Uterus (tissue), 2 donors: ENCODE measurements at regions not wholly inside any gene's neighbourhood (a gene's known extent, or its start where the extent isn't known, plus 50 kb on each side); places are given as distances from the start of the nearest gene placed in this dataset.

Experiments used
- CTCF ChIP-seq, 4 experiments: fragments of 200-600 bp in 2 of 4; fragments of 450-650 bp in 2 of 4; sonication (generic) in 2 of 4; IDR thresholded peaks; one replicate each; pipeline ENCODE4 v1.5.1; 2016 to 2019; ENCODE audit warnings: antibody characterized with exemption in 4 of 4, mild to moderate bottlenecking in 2 of 4, moderate library complexity in 1 of 4
- POLR2A ChIP-seq, 2 donors: fragments of 450-650 bp; IDR thresholded peaks; one replicate each; pipeline ENCODE4 v1.6.1; 2016; ENCODE audit warnings: antibody characterized with exemption in 2 of 2, mild to moderate bottlenecking in 1 of 2, moderate library complexity in 1 of 2

DNA sequence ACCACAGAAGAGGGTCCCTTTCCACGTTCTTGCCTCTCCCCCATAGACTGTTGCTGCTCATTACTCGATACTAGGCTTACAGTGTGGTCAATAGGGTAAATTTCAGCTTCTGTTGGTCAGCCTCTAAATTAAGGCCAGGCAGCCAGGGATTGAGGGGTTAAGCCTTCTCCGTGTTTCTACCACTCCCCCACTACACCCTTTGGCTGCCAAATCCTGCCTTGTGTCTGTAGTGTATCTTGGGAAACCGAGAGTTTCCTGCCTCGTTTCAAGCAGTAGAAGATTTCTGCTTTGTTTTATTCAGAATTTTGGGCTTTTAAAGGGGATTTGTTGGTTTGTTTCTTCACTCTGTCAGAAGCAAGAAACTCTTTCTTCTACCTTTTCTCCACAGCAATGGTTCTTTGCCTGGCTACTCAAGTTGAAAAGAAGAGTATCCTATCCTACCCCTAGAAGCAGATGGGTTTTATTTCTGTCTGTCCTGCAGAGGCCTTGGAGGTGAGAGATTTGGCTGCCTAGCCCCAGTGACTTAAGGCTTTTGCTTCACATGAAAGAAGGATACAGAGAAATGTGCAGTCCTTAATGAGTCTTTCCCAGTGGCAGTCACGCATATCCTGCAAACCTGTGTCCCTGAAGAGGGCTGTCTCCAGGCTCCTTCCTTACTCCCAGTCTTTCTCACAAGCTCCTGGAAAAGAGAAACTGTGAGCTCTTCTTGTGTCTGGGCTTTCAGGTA is 261.5 kb upstream of the TANK start:
- TF ChIP-seq POLR2A (IDR thresholded peaks at IDR 0.05): no peak
- TF ChIP-seq CTCF (IDR thresholded peaks at IDR 0.05): no peak
